Caco-2 (cell line): ENCODE measurements at regions not wholly inside any gene's neighbourhood (a gene's known extent, or its start where the extent isn't known, plus 50 kb on each side); places are given as distances from the start of the nearest gene placed in this dataset.

ENCODE experiments used
- BruUV-seq: library from RNA; stranded (reverse); fragments of 400-500 nt; replicated peaks from 2 replicates; lab custom pipeline; 2021; lab: Mats Ljungman, UMichigan
- CTCF ChIA-PET: fragments of 300-600 bp; sonication (Branson Sonifier 250); formaldehyde crosslinking; loops from one replicate; lab custom pipeline; 2022; ENCODE audit warnings: antibody characterized with exemption; lab: Charles Lee
- POLR2A ChIA-PET: fragments of 300-600 bp; sonication (Branson Sonifier 250); formaldehyde crosslinking; loops from one replicate; lab custom pipeline; 2022; ENCODE audit warnings: antibody characterized with exemption; lab: Charles Lee
- DNase-seq, 2 experiments: peaks; one replicate each; pipeline versions ENCODE4 v3.0.0 to v3.0.0-alpha.2; 2020 to 2022
- H3K27me3 ChIP-seq: replicated peaks from 2 replicates; pipeline ENCODE4 v1.6.0; 2011; ENCODE audit warnings: low read length; ENCODE audit not compliant: control insufficient read depth, insufficient read depth
- H3K36me3 ChIP-seq: 2 replicates; pipeline ENCODE4 v1.5.1; 2011; ENCODE audit warnings: low read length; ENCODE audit not compliant: control insufficient read depth, insufficient read depth
- H3K4me1 ChIP-seq: fragments of 250-450 bp; sonication (Bioruptor Pico); 2 replicates; pipeline ENCODE4 v1.5.1; 2020; ENCODE audit warnings: mild to moderate bottlenecking
- H3K4me3 ChIP-seq: 2 replicates; pipeline ENCODE4 v1.5.1; 2011; ENCODE audit warnings: low read depth, mild to moderate bottlenecking, control low read depth, low read length
- H3K9me3 ChIP-seq: fragments of 250-450 bp; sonication (Bioruptor Pico); 2 replicates; pipeline ENCODE4 v1.5.1; 2020; ENCODE audit warnings: mild to moderate bottlenecking, moderate library complexity
- H3K27ac Mint-ChIP-seq: one replicate; pipeline ENCODE4 v1.8.0; 2022; ENCODE audit warnings: mixed read lengths; ENCODE audit not compliant: unreplicated experiment
- H3K27me3 Mint-ChIP-seq: one replicate; pipeline ENCODE4 v1.8.0; 2022; ENCODE audit warnings: mixed read lengths; ENCODE audit not compliant: insufficient read depth, unreplicated experiment
- H3K36me3 Mint-ChIP-seq: one replicate; pipeline ENCODE4 v1.8.0; 2022; ENCODE audit warnings: mild to moderate bottlenecking, mixed read lengths; ENCODE audit not compliant: insufficient read depth, unreplicated experiment
- H3K4me1 Mint-ChIP-seq: one replicate; pipeline ENCODE4 v1.8.0; 2022; ENCODE audit warnings: low read depth, mixed read lengths; ENCODE audit not compliant: unreplicated experiment
- H3K4me3 Mint-ChIP-seq: one replicate; pipeline ENCODE4 v1.8.0; 2022; ENCODE audit warnings: mild to moderate bottlenecking, moderate library complexity, mixed read lengths; ENCODE audit not compliant: unreplicated experiment
- H3K9me3 Mint-ChIP-seq: one replicate; pipeline ENCODE4 v1.8.0; 2022; ENCODE audit warnings: mixed read lengths; ENCODE audit not compliant: unreplicated experiment
- intact Hi-C: fragments of 100-400 bp; cut with micrococcal nuclease; formaldehyde crosslinking; loops from one replicate; pipeline ENCODE4 v1.10.0; 2022; ENCODE audit not compliant: unreplicated experiment
- TF ChIP-seq, protein P1 (sequence below), 2 experiments: fragments of 200-600 bp in 1 of 2; IDR thresholded peaks; 1 replicate in 1 of 2; 2 replicates in 1 of 2; pipeline versions ENCODE4 v1.5.1 to v1.8.0; 2011 to 2022; ENCODE audit warnings: antibody characterized with exemption in 1 of 2, control low read depth in 1 of 2, inconsistent platforms in 1 of 2, low read depth in 1 of 2, low read length in 1 of 2, mild to moderate bottlenecking in 1 of 2, moderate library complexity in 1 of 2; ENCODE audit not compliant: insufficient read depth in 1 of 2, severe bottlenecking in 1 of 2, unreplicated experiment in 1 of 2

DNA sequence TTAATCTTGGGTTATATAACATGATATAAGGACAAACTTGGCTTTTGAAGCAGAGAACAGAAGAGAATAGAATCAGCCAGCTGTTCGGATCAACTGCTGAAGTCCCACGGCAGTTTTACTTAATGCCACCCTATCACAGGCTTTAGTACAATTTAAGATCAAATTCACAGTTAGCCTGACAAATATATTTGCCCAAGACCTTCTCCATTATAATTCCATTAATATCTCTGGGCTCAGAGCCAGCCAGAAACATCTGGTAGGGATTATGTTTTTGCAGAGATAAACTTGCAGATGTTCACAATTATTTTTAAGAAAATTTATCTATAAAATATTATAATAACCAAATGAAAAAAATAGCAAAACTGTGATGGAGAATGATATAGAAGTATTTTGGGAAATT lies 381.4 kb downstream of the RAD51AP2 start:
- no peaks in the 10 kb centered on the region for H3K36me3 Mint-ChIP-seq
- H3K4me1 Mint-ChIP-seq = no peaks in the 10 kb centered on the region
- H3K27ac Mint-ChIP-seq = no peak overlapping the region
- no TSS peak for BruUV-seq
- no peaks in the 10 kb centered on the region for H3K4me1 ChIP-seq
- no peak overlapping the region for H3K4me3 Mint-ChIP-seq
- POLR2A ChIA-PET = no interaction called here
- no peaks in the 10 kb centered on the region for H3K9me3 Mint-ChIP-seq
- CTCF ChIA-PET = no interaction called here
- TF ChIP-seq, protein P1, sequence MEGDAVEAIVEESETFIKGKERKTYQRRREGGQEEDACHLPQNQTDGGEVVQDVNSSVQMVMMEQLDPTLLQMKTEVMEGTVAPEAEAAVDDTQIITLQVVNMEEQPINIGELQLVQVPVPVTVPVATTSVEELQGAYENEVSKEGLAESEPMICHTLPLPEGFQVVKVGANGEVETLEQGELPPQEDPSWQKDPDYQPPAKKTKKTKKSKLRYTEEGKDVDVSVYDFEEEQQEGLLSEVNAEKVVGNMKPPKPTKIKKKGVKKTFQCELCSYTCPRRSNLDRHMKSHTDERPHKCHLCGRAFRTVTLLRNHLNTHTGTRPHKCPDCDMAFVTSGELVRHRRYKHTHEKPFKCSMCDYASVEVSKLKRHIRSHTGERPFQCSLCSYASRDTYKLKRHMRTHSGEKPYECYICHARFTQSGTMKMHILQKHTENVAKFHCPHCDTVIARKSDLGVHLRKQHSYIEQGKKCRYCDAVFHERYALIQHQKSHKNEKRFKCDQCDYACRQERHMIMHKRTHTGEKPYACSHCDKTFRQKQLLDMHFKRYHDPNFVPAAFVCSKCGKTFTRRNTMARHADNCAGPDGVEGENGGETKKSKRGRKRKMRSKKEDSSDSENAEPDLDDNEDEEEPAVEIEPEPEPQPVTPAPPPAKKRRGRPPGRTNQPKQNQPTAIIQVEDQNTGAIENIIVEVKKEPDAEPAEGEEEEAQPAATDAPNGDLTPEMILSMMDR (IDR thresholded peaks at IDR 0.05; ENCODE audit: insufficient read depth in 1 of 2, low read depth in 1 of 2, low read length in 1 of 2, severe bottlenecking in 1 of 2, unreplicated experiment in 1 of 2) = no peak
- peaks cover 11% of the 10 kb centered on the region for H3K27me3 Mint-ChIP-seq
- no peak for DNase-seq
- intact Hi-C loops = no loop called here
- H3K27me3 ChIP-seq = no peaks in the 10 kb centered on the region
- H3K4me3 ChIP-seq = no peak overlapping the region
- H3K36me3 ChIP-seq = no peaks in the 10 kb centered on the region
- H3K9me3 ChIP-seq = no peaks in the 10 kb centered on the region

DNA sequence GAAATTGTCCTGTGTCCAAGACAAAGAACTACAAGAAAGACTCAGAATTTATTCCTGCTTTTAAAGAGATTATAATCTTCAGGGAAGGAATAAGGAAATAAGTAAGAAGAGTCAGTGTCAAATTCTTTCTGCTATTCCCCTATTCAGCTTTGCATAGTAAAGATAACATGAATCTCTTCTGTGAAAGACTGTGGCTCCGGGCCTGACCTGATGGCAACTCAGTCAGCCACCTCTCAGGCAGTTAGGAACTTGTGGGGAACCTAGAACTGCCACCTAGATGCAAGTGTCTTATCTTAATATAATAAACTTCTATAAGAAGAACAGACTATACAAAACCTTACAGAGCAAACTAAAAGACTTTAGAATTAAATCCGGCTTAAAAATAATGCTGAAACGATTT lies 382.0 kb downstream of the RAD51AP2 start:
- H3K36me3 ChIP-seq = no peaks in the 10 kb centered on the region
- no peak for DNase-seq
- H3K9me3 Mint-ChIP-seq = no peaks in the 10 kb centered on the region
- intact Hi-C loops = no loop called here
- peaks cover 11% of the 10 kb centered on the region for H3K27me3 Mint-ChIP-seq
- BruUV-seq = no TSS peak
- H3K36me3 Mint-ChIP-seq = no peaks in the 10 kb centered on the region
- H3K27me3 ChIP-seq = no peaks in the 10 kb centered on the region
- CTCF ChIA-PET = no interaction called here
- no peaks in the 10 kb centered on the region for H3K4me1 Mint-ChIP-seq
- no peak overlapping the region for H3K27ac Mint-ChIP-seq
- H3K4me3 ChIP-seq = no peak overlapping the region
- POLR2A ChIA-PET = no interaction called here
- 0 out of 2 replicates have a peak, but pooled peaks cover 4% of the 10 kb centered on the region for H3K9me3 ChIP-seq
- H3K4me3 Mint-ChIP-seq = no peak overlapping the region
- no peaks in the 10 kb centered on the region for H3K4me1 ChIP-seq
- TF ChIP-seq, protein P1 (IDR thresholded peaks at IDR 0.05; ENCODE audit: insufficient read depth in 1 of 2, low read depth in 1 of 2, low read length in 1 of 2, severe bottlenecking in 1 of 2, unreplicated experiment in 1 of 2) = no peak

DNA sequence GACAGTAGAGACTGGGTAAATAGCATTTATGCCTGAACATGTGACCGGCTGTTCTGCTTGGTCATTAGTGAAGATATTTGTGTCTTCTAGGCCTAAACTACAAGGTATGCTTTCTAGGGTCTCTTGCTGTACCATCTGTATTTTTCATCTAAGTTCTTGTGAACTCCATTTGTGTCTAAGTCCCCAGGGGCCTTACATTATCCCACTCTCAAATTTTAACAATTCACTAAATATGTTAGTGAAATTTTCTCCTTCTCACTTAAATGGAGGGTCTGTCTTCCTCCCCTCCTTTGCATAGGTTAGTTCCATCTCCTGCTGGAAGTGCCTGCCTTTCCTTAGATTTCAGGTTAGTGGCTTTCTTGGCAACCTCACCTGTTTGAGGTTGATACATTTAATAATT lies 382.6 kb downstream of the RAD51AP2 start:
- peaks cover 11% of the 10 kb centered on the region for H3K27me3 Mint-ChIP-seq
- no peaks in the 10 kb centered on the region for H3K4me1 Mint-ChIP-seq
- no peak overlapping the region for H3K4me3 Mint-ChIP-seq
- POLR2A ChIA-PET = no interaction called here
- no peaks in the 10 kb centered on the region for H3K9me3 Mint-ChIP-seq
- intact Hi-C loops = no loop called here
- no peaks in the 10 kb centered on the region for H3K36me3 Mint-ChIP-seq
- CTCF ChIA-PET = no interaction called here
- no peak overlapping the region for H3K27ac Mint-ChIP-seq
- Histone ChIP-seq H3K4me3 (no peak overlapping the region), H3K36me3 (no peaks in the 10 kb centered on the region), H3K4me1 (no peaks in the 10 kb centered on the region), H3K27me3 (no peaks in the 10 kb centered on the region), H3K9me3 (0 out of 2 replicates have a peak, but pooled peaks cover 4% of the 10 kb centered on the region)
- DNase-seq = no peak
- TF ChIP-seq, protein P1 (IDR thresholded peaks at IDR 0.05; ENCODE audit: insufficient read depth in 1 of 2, low read depth in 1 of 2, low read length in 1 of 2, severe bottlenecking in 1 of 2, unreplicated experiment in 1 of 2) = no peak
- BruUV-seq = no TSS peak
